NCI-H146 treated with DMSO at 0.1 percent for 48 hours (cell line): ENCODE measurements at regions not wholly inside any gene's neighbourhood (a gene's known extent, or its start where the extent isn't known, plus 50 kb on each side); places are given as distances from the start of the nearest gene placed in this dataset.
"Not testable (repeated sequence)": the region's sequence is repeated elsewhere in the genome, so short reads cannot be mapped to it uniquely, and the experiment has no call there.

Experiments used
- DNase-seq: peaks from one replicate; lab custom pipeline; 2025; ENCODE audit not compliant: unreplicated experiment; lab: John Stamatoyannopoulos, UW

DNA sequence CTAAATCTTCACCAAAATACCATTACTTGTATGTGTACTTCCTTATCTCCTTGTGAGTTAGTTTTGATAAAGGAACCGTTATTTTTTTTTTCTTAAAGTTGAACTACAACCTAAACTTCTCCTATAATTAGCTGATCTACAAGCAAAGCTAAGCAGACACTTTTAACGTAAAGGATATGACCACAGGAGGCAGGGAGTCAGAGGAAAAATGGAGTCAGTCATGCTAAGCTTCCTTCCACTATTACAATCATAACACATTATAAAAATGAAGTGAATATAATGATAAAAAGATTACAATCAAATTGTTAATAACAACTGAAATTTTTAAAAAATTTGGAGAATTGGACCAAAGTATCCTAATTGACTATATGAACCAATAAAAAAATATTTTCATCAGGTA lies 892.6 kb downstream of the KCNT2 start:
- DNase-seq, result no peak

GRCh38 chr1:195714248-195714647 lies 894.0 kb downstream of the KCNT2 start:
- DNase-seq, result no peak

DNA sequence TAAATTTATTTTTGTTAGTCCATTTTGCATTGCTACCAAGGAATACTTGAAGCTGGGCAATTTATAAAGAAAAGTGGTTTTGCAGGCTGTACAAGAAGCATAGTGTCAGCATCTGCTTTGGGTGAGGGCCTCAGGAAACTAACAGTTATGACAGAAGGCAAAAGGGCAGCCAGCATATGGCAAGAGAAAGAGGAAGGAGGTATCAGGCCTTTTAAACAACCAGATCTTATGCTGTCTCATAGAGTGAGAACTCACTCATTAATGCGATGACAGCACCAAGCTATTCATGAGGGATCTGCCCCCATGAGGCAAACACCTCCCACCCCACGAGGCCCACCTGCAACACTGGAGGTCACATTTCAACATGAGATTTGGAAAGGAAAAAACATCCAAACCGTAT lies 898.4 kb downstream of the KCNT2 start:
- no peak for DNase-seq

DNA sequence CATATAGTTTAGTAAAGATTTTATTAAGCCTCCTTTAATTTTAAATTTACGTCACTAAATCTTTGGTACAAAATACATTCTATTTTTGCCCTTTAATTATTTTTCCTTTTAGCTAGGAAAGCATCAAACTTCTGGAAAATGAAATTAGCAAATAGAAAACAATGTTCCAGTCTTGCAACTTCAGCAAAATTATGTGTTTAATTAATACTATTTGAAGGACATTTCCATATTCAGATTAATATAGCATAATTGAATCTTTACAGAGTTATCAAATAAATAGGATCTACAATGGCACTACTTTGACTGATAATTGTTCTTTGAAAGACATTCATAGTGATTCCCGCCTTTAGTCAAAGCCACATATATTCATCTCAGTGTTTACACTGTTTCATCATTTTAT lies 904.2 kb downstream of the KCNT2 start:
- DNase-seq, result no peak

DNA sequence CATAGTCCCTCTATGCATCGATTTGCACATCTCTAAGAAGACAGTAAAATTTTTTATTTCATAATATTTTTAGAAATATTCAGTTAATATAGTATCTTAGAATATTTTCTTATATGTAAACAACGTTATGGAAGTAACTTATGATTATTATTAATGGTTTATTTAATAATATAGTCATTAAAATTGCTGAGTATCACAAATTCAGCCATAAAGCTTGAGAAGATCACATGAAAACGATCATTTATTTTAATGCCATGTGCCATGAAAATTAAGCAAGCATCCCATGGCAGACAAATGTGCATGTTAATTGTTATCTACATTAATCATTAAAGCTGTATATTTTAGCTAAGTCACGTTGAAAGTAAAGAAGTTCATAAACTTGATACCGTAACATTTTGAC lies 907.1 kb downstream of the KCNT2 start:
- DNase-seq, result no peak

DNA sequence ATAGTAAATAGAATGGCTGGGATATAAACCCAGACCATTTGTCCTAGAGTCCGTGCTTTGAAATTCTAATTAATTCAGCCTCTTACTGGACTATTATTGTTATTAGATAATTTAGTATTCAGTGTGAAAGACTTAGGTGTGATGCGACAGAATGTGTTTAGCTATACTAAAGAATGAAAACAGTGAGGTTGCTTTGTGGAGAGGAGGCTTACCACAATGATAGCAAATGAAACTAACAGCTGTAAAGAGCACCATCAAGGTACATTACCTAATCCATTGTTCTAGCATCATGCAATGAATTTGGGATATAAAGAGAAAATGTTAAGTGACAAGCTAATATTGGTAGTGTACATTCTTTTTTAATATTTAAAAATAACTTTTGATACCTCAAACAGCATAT lies 911.1 kb downstream of the KCNT2 start:
- DNase-seq, result no peak

DNA sequence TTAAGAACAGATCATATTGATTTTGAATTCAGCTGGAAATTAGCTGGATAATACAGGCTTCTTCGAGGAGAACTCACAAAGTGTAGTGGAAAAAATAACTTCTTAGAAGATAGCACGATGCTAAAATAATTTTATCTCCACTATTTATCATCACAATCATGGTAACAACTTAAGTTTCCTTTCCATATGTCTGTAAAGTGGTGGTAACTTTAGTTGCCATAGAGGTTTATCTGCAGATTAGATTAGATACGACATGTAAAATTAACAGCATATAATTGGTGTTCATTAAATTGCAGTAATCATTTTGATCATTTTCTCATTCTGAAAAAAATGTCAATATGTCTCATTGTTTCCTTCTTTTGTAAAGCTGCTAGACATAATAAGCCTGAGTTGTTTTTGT lies 921.5 kb downstream of the KCNT2 start:
- DNase-seq, result no peak

GRCh38 chr1:195664628-195665027 lies 943.6 kb downstream of the KCNT2 start:
- DNase-seq, result no peak

DNA sequence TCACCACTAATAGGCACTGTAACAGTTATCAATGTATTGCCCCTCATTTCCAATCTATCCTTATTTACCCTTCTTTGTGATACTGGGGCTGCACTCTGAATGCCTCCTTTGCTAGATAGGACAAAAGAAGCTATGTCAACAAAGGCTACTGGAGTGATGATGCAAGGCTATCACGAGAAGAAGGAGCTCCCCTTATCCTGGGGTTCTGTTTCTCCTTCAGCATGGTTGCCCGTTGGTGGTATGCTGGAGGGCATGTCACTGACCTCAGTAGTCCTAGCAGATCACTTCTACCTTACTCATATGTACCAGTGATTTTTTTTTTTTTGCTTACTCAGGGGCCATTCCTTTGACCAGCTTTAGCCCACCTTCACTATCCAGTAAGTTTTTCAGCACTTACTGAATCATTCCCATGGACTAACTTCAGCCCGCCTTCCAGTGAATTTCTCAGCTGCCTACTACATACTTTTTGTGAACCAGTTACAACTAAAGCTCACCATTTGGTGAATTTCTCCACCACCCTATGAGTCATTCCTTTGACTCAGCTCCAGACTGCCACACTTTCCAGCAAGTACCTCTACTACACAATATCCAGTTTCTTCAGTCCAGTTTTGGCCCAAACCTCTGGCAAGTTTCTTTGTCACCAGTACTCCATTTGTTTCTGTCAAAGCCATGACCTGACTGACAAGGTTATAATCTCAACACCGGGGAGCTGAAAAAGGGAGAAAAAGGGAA lies 944.5 kb downstream of the KCNT2 start:
- no peak for DNase-seq

- DNase-seq, result no peak
Measured at GRCh38 chr1:195656780-195657179, 951.5 kb downstream of the KCNT2 start.

DNA sequence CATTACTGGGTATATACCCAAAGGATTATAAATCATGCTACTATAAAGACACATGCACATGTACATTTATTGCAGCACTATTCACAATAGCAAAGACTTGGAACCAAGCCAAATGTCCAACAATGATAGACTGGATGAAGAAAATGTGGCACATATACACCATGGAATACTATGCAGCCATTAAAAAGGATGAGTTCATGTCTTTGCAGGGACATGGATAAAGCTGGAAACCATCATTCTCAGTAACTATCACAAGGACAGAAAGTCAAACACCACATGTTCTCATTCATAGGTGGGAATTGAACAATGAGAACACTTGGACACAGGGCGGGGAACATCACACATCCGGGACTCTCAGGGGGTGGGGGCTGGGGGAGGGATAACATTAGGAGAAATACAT lies 959.4 kb downstream of the KCNT2 start:
- DNase-seq, result not testable (repeated sequence)

- DNase-seq, result no peak
Measured at GRCh38 chr1:195637539-195637938, 970.7 kb downstream of the KCNT2 start.

DNA sequence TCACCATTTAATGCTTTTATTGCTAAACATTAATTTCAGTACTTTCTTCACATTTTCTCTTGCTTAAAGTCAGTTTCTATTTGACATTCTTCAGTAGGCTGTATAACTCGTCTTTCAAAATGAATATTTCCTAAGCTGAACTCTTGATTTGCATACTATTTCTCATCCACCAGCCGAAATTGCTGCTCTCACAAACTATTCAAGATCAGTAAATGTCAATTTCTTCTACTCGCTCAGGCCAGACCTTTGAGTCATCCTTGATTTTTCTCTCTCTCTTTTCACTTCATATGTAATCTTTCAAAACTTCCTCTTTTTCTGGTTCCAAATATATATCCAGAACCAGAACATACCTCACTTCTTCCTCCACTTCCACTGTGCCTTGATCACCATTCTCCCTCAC lies 990.0 kb downstream of the KCNT2 start:
- no peak for DNase-seq

- no peak for DNase-seq
Measured at GRCh38 chr1:195617106-195617505, 991.1 kb downstream of the KCNT2 start.

DNA sequence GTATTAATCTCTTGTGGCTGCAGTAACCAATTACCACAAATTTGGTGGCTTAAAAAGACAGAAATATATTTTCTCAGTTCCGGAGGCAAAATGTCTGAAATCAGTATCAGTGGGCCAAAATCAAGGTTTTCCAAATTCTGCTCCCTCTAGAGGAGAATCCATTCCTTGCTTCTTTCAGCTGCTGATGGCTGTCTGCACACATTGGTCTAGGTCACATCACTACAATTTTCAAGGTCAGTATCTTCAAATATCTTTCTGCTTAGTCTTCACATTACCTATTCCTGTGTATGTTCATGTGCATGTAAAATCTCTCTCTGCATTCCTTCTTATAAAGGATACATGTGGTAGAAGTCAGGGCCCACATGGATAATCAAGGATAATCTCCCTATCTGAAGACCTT lies 999.4 kb downstream of the KCNT2 start:
- no peak for DNase-seq

DNA sequence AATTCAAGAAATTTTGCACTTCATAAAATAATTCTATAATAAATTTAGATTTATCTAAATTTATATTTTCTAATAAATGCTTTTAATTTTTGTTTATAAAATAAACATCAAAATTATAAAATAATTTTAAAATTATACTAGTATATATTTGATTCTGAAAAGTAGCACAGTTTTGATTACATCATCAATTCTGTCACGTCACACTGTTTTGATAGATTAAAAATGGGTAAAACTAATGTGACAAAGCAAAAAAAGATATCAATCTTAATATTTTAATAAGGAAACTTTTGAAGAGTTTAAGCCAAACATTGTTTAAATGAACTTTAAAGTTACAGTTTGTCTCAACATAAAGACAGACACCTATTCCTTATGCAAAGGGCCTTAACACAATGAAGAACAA lies 1001.8 kb downstream of the KCNT2 start:
- DNase-seq, result no peak

DNA sequence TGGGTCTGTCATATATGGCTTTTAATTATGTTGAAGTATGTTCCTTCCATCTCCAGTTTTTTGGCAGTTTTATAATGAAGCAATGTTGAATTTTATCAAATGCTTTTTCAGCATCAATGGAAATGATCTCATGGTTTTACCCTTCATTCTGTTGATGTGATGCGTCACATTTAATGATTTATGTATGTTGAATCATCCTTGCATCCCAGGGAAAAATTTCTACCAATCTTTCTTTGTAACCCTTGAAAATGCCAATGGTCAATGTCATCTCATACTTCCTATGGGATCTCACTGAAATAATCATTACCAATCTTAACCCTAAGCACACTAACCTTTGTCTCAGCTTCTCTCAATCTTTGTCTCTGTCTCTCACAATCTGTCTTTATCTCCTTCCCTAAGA lies 1004.0 kb downstream of the KCNT2 start:
- no peak for DNase-seq

DNA sequence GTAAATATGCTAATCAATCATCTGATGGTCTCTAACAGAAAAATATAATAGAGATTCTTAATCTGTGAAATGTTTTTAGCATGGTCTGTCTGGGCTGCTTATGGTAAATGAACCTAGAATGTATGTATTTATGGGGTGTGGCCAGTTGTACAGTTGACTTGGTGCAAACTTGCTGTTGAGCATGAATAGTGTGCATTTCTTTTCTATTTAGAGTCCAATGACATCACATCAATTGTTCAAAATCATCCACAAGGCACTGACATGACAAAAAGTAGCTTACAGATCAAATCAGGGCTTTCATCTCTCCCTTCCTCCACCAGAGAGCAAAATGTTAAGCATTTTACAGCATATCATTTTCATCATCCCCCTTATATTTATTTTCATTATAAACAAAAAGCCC lies 1010.3 kb downstream of the KCNT2 start:
- no peak for DNase-seq

GRCh38 chr1:195594773-195595172 lies 1013.5 kb downstream of the KCNT2 start:
- DNase-seq, result no peak

DNA sequence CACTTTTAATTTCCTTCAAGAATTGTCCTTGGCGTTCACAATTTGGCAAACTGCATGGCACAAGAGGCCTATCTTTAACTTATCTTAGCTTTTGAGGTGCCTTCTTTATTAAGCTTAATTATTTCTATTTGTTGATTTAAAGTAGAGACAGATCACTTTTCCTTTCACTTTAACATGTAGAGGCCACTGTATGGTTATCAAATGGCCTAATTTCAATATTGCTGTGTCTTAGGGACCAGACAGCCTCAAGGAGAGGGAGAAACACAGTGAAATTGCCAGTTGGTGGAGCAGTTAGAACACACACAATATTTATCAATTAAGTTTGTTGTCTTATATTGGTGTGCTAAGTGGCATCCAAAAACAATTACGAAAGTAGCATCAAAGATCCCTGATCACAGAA lies 1013.9 kb downstream of the KCNT2 start:
- no peak for DNase-seq

DNA sequence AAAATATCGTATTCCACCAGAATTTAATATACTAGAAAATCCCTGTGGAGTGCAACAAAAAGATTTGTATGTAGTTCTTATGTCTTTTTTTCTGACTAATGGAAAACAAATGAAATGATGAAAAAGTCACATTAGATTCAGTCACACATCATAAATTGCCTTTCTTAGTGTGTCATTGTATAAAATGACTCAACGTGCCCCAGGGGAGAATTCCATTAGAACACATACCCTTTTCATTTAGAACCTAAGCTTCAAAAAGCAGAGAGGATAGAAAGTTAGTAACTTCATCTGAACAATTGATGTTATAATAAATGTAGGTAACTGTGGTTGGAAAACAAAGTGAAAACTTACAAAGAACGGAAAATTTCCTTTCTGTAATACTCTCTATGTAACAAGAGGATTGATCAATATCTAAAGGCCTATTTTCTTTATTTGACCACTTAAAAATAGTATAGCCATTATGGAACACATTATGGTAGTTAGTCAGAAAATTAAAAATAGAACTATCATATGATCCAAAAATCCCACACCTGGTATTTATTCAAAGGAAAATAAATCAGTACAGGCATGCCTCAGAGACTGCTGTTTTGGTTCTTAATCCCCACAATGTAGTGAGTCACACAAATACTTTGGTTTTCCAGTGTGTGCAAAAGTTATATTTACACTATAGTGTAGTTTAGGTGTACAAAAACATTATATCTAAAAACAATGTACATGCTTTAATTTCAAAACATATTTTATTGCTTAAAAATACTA lies 1016.1 kb downstream of the KCNT2 start:
- no peak for DNase-seq

DNA sequence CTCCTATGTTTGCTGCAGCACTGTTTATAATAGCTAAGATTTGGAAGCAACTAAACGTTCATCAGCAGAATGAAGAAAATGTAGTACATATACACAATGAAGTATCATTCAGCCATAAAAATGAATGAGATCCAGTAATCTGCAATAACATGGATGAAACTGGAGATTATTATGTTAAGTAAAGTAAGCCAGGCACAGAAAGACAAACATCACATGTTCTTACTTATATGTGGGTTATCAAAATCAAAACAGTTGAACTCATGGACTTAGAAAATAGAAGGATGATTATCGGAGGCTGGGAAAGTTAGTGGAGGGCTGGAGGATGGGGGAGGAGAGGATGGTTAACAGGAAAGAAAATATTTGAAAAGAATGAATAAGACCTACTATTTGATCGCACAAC lies 1017.6 kb downstream of the KCNT2 start:
- no peak for DNase-seq
